ENCODE measurements at regions not wholly inside any gene's neighbourhood (a gene's known extent, or its start where the extent isn't known, plus 50 kb on each side); places are given as distances from the start of the nearest gene placed in this dataset.

DNA sequence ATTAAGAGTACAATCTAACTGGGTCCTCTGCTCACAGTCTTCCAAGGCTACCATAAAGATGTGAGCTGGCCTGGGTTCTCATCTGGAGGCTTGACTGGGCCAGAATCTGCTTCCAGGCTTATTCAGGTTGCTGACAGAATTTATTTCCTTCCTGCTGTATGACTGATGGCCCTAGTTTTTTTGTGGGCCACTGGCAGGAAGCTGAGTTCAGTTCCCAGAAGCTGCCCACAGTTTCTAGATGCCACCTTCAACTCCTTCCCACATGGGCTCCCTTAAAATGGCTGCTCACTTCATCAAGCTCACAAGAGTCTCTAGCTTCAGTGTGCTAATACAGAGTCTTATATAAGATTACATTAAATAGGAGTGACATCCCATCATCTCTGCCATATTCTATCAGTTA lies 121.7 kb upstream of the CAND1 start:
- no peak for DNase-seq (ENCODE audit: low read depth in 4 of 6, low spot score in 6 of 6)
- no peaks in the 10 kb centered on the region for H3K27me3 ChIP-seq (ENCODE audit: control insufficient read depth, insufficient read depth, low read length)
- no peak overlapping the region for H3K27ac ChIP-seq (ENCODE audit: low read depth, low read length)
- no peaks in the 10 kb centered on the region for H3K36me3 ChIP-seq (ENCODE audit: control insufficient read depth, insufficient read depth, low read length)
- H3K4me3 ChIP-seq (ENCODE audit: low read depth, low read length): no peak overlapping the region
- H3K9me3 ChIP-seq (ENCODE audit: control insufficient read depth, insufficient read depth, low read length): no peaks in the 10 kb centered on the region
- no peaks in the 10 kb centered on the region for H3K4me1 ChIP-seq (ENCODE audit: control insufficient read depth, insufficient read depth, low read length)

DNA sequence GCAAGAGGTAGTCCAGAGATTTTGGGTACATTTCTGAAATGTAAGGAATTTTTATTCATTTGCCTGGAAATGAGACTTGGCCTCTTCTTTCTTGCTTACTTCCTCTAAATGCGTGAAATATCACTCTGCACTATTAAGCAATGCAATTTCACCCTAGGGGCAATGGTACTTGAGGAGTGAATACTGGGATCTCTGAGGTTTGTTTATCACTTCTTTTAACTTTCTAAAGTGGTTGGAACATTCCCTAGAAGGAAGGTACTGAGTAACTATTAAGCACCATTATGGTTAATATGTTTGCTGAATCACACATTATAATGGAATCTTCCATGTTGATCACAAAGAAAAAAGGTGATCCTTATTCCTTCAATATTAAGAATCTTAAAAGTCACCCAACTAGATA lies 120.9 kb upstream of the CAND1 start:
- no peaks in the 10 kb centered on the region for H3K36me3 ChIP-seq (ENCODE audit: control insufficient read depth, insufficient read depth, low read length)
- H3K27me3 ChIP-seq (ENCODE audit: control insufficient read depth, insufficient read depth, low read length): no peaks in the 10 kb centered on the region
- no peak overlapping the region for H3K27ac ChIP-seq (ENCODE audit: low read depth, low read length)
- H3K4me3 ChIP-seq (ENCODE audit: low read depth, low read length): no peak overlapping the region
- no peak for DNase-seq (ENCODE audit: low read depth in 4 of 6, low spot score in 6 of 6)
- H3K4me1 ChIP-seq (ENCODE audit: control insufficient read depth, insufficient read depth, low read length): no peaks in the 10 kb centered on the region
- H3K9me3 ChIP-seq (ENCODE audit: control insufficient read depth, insufficient read depth, low read length): no peaks in the 10 kb centered on the region
- WGBS (ENCODE audit: insufficient coverage): no CpG with 5 or more reads among the region's 1 CpG

- no peak overlapping the region for H3K4me3 ChIP-seq (ENCODE audit: low read depth, low read length)
- H3K4me1 ChIP-seq (ENCODE audit: control insufficient read depth, insufficient read depth, low read length): no peaks in the 10 kb centered on the region
- H3K9me3 ChIP-seq (ENCODE audit: control insufficient read depth, insufficient read depth, low read length): no peaks in the 10 kb centered on the region
- DNase-seq (ENCODE audit: low read depth in 4 of 6, low spot score in 6 of 6): peak in 3 of 6 donors; percentile 14 to 73 (median 52)
- WGBS (ENCODE audit: insufficient coverage): no CpG with 5 or more reads among the region's 3 CpGs
- H3K27me3 ChIP-seq (ENCODE audit: control insufficient read depth, insufficient read depth, low read length): no peaks in the 10 kb centered on the region
- no peak overlapping the region for H3K27ac ChIP-seq (ENCODE audit: low read depth, low read length)
- H3K36me3 ChIP-seq (ENCODE audit: control insufficient read depth, insufficient read depth, low read length): no peaks in the 10 kb centered on the region
Measured at GRCh38 chr12:67151886-67152285, 117.3 kb upstream of the CAND1 start.

- no peaks in the 10 kb centered on the region for H3K27me3 ChIP-seq (ENCODE audit: control insufficient read depth, insufficient read depth, low read length)
- no peak overlapping the region for H3K27ac ChIP-seq (ENCODE audit: low read depth, low read length)
- H3K4me1 ChIP-seq (ENCODE audit: control insufficient read depth, insufficient read depth, low read length): no peaks in the 10 kb centered on the region
- 83% methylated on average over 1 of the region's 2 CpGs for WGBS (ENCODE audit: insufficient coverage)
- H3K36me3 ChIP-seq (ENCODE audit: control insufficient read depth, insufficient read depth, low read length): no peaks in the 10 kb centered on the region
- no peaks in the 10 kb centered on the region for H3K9me3 ChIP-seq (ENCODE audit: control insufficient read depth, insufficient read depth, low read length)
- H3K4me3 ChIP-seq (ENCODE audit: low read depth, low read length): no peak overlapping the region
- DNase-seq (ENCODE audit: low read depth in 4 of 6, low spot score in 6 of 6): no peak
Measured at GRCh38 chr12:67152451-67152850, 116.7 kb upstream of the CAND1 start.

DNA sequence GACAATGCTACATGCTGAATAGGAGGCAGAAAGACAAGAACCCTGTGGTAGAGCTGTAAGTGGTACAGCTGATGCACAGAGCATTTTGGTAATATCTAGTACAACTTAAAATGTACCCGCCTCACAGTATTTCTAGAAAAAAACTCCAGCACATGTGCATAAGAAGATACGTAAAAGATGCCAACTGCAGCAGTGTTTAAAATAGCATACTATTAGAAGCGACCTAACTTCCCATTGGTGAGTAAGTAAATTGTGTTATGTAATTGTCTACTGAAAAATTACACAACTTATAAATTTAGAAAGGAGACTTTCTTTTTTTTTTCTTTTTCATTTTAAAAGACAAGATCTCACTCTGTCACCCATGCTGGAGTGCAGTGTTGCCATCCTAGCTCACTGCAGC lies 114.3 kb upstream of the CAND1 start:
- H3K9me3 ChIP-seq (ENCODE audit: control insufficient read depth, insufficient read depth, low read length): no peaks in the 10 kb centered on the region
- no peak overlapping the region for H3K4me3 ChIP-seq (ENCODE audit: low read depth, low read length)
- no peak overlapping the region for H3K27ac ChIP-seq (ENCODE audit: low read depth, low read length)
- no peaks in the 10 kb centered on the region for H3K27me3 ChIP-seq (ENCODE audit: control insufficient read depth, insufficient read depth, low read length)
- DNase-seq (ENCODE audit: low read depth in 4 of 6, low spot score in 6 of 6): no peak
- H3K36me3 ChIP-seq (ENCODE audit: control insufficient read depth, insufficient read depth, low read length): no peaks in the 10 kb centered on the region
- no peaks in the 10 kb centered on the region for H3K4me1 ChIP-seq (ENCODE audit: control insufficient read depth, insufficient read depth, low read length)
- WGBS (ENCODE audit: insufficient coverage): no CpG with 5 or more reads among the region's 3 CpGs

DNA sequence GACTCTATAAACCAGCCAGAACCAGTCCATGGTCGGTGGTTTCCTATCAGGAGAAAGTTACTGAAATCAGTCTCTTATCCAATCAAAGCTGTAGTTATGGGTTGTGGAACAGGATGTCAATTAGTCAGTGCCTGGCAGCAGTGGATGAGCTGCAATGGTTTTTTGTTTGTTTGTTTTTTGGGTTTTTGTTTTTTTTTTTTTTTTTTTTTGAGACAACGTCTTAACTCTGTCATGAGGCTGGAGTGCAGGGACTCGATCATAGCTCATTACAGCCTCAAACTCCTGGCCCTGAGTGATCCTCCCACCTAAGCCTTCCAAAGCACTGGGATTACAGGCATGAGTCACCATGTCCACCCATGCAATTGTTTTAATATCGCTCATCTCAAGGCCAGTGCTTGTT lies 113.3 kb upstream of the CAND1 start:
- no peaks in the 10 kb centered on the region for H3K4me1 ChIP-seq (ENCODE audit: control insufficient read depth, insufficient read depth, low read length)
- no peak for DNase-seq (ENCODE audit: low read depth in 4 of 6, low spot score in 6 of 6)
- H3K4me3 ChIP-seq (ENCODE audit: low read depth, low read length): no peak overlapping the region
- H3K27ac ChIP-seq (ENCODE audit: low read depth, low read length): no peak overlapping the region
- H3K36me3 ChIP-seq (ENCODE audit: control insufficient read depth, insufficient read depth, low read length): no peaks in the 10 kb centered on the region
- 60% methylated on average over 3 of the region's 4 CpGs for WGBS (ENCODE audit: insufficient coverage)
- no peaks in the 10 kb centered on the region for H3K27me3 ChIP-seq (ENCODE audit: control insufficient read depth, insufficient read depth, low read length)
- no peaks in the 10 kb centered on the region for H3K9me3 ChIP-seq (ENCODE audit: control insufficient read depth, insufficient read depth, low read length)

DNA sequence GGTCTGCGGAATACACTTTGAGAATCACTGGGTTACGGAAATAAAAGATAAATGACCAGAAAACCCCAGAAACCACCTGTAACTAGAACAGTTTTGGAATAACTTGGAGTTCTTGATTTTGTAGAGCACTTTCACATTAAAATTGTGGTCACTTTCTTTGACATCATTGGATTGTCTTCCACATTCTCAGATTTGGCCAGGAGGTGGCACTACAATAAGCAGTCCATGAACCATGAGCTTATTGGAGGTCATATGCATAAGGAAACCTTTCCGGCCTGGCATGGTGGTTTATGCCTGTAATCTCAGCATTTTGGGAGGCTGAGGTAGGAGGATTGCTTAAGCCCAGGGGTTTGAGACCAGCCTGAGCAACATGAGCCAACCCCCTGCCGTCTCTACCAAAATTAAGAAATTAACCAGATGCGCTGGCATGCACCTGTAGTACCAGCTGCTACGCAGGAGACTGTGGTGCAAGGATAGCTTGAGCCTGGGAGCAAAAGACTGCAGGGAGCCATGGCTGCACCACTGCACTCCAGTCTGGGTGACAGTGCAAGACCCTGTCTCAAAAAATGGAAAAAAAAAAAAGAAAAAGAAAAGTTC lies 107.7 kb upstream of the CAND1 start:
- no peak for DNase-seq (ENCODE audit: low read depth in 4 of 6, low spot score in 6 of 6)
- H3K27me3 ChIP-seq (ENCODE audit: control insufficient read depth, insufficient read depth, low read length): no peaks in the 10 kb centered on the region
- WGBS (ENCODE audit: insufficient coverage): 76% methylated on average over 3 of the region's 6 CpGs
- no peak overlapping the region for H3K4me3 ChIP-seq (ENCODE audit: low read depth, low read length)
- no peak overlapping the region for H3K27ac ChIP-seq (ENCODE audit: low read depth, low read length)
- H3K36me3 ChIP-seq (ENCODE audit: control insufficient read depth, insufficient read depth, low read length): no peaks in the 10 kb centered on the region
- no peaks in the 10 kb centered on the region for H3K9me3 ChIP-seq (ENCODE audit: control insufficient read depth, insufficient read depth, low read length)
- H3K4me1 ChIP-seq (ENCODE audit: control insufficient read depth, insufficient read depth, low read length): no peaks in the 10 kb centered on the region

DNA sequence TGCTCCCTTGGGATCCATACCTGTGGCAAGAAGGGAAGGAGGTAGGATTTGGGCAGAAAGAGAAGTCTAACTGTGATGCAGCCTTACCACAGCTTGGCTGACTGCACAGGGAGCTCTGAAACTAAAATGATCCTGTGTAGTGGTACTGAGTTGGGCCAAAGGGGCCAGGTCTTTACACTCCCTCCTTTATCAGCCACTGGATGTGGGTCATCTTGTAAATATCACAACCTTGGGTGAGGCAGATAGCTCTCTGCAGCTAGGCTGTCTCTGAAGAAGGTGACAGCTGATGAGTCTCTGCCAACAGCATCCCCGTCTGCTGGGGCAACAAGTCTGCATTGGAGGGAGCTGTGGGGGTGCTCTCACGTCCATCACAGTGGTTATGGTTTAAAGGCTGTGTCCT lies 95.9 kb upstream of the CAND1 start:
- no peaks in the 10 kb centered on the region for H3K9me3 ChIP-seq (ENCODE audit: control insufficient read depth, insufficient read depth, low read length)
- H3K27ac ChIP-seq (ENCODE audit: low read depth, low read length): no peak overlapping the region
- no peaks in the 10 kb centered on the region for H3K36me3 ChIP-seq (ENCODE audit: control insufficient read depth, insufficient read depth, low read length)
- DNase-seq (ENCODE audit: low read depth in 4 of 6, low spot score in 6 of 6): no peak
- no peak overlapping the region for H3K4me3 ChIP-seq (ENCODE audit: low read depth, low read length)
- no CpG with 5 or more reads among the region's 2 CpGs for WGBS (ENCODE audit: insufficient coverage)
- no peaks in the 10 kb centered on the region for H3K27me3 ChIP-seq (ENCODE audit: control insufficient read depth, insufficient read depth, low read length)
- H3K4me1 ChIP-seq (ENCODE audit: control insufficient read depth, insufficient read depth, low read length): no peaks in the 10 kb centered on the region

DNA sequence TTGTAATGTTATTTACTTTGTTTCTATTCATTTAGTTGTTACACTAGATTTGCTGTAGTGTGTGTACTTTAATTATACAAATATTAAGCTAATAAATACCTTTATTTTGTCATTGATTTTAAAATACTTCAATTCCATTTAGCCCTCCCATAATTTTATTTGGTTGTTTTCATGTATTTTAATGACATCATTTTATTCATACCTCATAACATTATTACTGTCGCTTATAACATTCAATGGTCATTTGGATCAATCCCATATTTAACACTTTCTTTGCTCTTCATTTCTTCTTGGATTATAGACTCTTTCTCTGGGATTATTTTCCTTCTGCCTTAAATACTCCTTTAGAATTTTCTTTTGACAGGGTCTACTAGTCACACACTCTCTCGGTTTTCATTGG lies 86.6 kb upstream of the CAND1 start:
- DNase-seq (ENCODE audit: low read depth in 4 of 6, low spot score in 6 of 6): no peak
- no peaks in the 10 kb centered on the region for H3K4me1 ChIP-seq (ENCODE audit: control insufficient read depth, insufficient read depth, low read length)
- no CpG with 5 or more reads among the region's 2 CpGs for WGBS (ENCODE audit: insufficient coverage)

GRCh38 chr12:67193704-67194103 lies 75.5 kb upstream of the CAND1 start:
- no peaks in the 10 kb centered on the region for H3K4me1 ChIP-seq (ENCODE audit: control insufficient read depth, insufficient read depth, low read length)
- peak in 1 of 6 donors; percentile 22 for DNase-seq (ENCODE audit: low read depth in 4 of 6, low spot score in 6 of 6)
- no peak overlapping the region for H3K4me3 ChIP-seq (ENCODE audit: low read depth, low read length)
- no peaks in the 10 kb centered on the region for H3K27me3 ChIP-seq (ENCODE audit: control insufficient read depth, insufficient read depth, low read length)
- H3K27ac ChIP-seq (ENCODE audit: low read depth, low read length): no peak overlapping the region
- no peaks in the 10 kb centered on the region for H3K36me3 ChIP-seq (ENCODE audit: control insufficient read depth, insufficient read depth, low read length)
- H3K9me3 ChIP-seq (ENCODE audit: control insufficient read depth, insufficient read depth, low read length): no peaks in the 10 kb centered on the region

More for the DNA sequence above, 86.6 kb upstream of the CAND1 start:
- no peak overlapping the region for H3K27ac ChIP-seq (ENCODE audit: low read depth, low read length)
- no peaks in the 10 kb centered on the region for H3K36me3 ChIP-seq (ENCODE audit: control insufficient read depth, insufficient read depth, low read length)
- H3K4me3 ChIP-seq (ENCODE audit: low read depth, low read length): no peak overlapping the region
- peaks cover 1% of the 10 kb centered on the region for H3K9me3 ChIP-seq (ENCODE audit: control insufficient read depth, insufficient read depth, low read length)
- H3K27me3 ChIP-seq (ENCODE audit: control insufficient read depth, insufficient read depth, low read length): no peaks in the 10 kb centered on the region

Measured in spinal cord (tissue), 9 donors.